Panc1 (cell line): ENCODE measurements at regions not wholly inside any gene's neighbourhood (a gene's known extent, or its start where the extent isn't known, plus 50 kb on each side); places are given as distances from the start of the nearest gene placed in this dataset.

Source experiments
- ATAC-seq: fragments of 200-7000 bp; cut with Tn5 transposase; 2 replicates; pipeline ENCODE4 v1.9.1; 2020; ENCODE audit warnings: mild to moderate bottlenecking, moderate library complexity
- BruUV-seq: library from RNA; stranded (reverse); fragments of 400-500 nt; replicated peaks from 2 replicates; lab custom pipeline; 2021; lab: Mats Ljungman, UMichigan
- CTCF ChIA-PET: fragments of 300-600 bp; sonication (Branson Sonifier 250); formaldehyde crosslinking; loops from one replicate; lab custom pipeline; 2022; ENCODE audit warnings: antibody characterized with exemption; lab: Charles Lee
- POLR2A ChIA-PET: fragments of 300-600 bp; sonication (Branson Sonifier 250); formaldehyde crosslinking; loops from one replicate; lab custom pipeline; 2022; ENCODE audit warnings: antibody characterized with exemption; lab: Charles Lee
- DNase-seq: peaks from one replicate; pipeline ENCODE4 v3.0.0-alpha.2; 2010; ENCODE audit warnings: low read depth, low spot score
- H3K27ac ChIP-seq: 2 replicates; pipeline ENCODE4 v1.5.1; 2011; ENCODE audit warnings: mild to moderate bottlenecking, low read length, inconsistent platforms
- H3K27me3 ChIP-seq: fragments of 200-500 bp; sonication (Bioruptor generic); 2 replicates; pipeline ENCODE4 v1.6.0; 2014; ENCODE audit warnings: low read length, inconsistent platforms; ENCODE audit not compliant: control insufficient read depth, insufficient read depth
- H3K36me3 ChIP-seq: fragments of 200-500 bp; sonication (Bioruptor generic); 2 replicates; pipeline ENCODE4 v1.5.1; 2014; ENCODE audit warnings: inconsistent platforms, mild to moderate bottlenecking, low read length, moderate library complexity; ENCODE audit not compliant: control insufficient read depth, insufficient read depth
- H3K4me1 ChIP-seq: 2 replicates; pipeline ENCODE4 v1.5.1; 2011; ENCODE audit warnings: inconsistent platforms, mild to moderate bottlenecking, low read length, moderate library complexity; ENCODE audit not compliant: control insufficient read depth, insufficient read depth
- H3K4me3 ChIP-seq, 2 experiments: 2 replicates each; pipeline ENCODE4 v1.5.1; 2011 to 2012; ENCODE audit warnings: low read depth in 2 of 2, low read length in 2 of 2, mild to moderate bottlenecking in 2 of 2, inconsistent platforms in 1 of 2, moderate library complexity in 1 of 2
- H3K9me3 ChIP-seq: fragments of 200-500 bp; sonication (Bioruptor generic); 2 replicates; pipeline ENCODE4 v1.5.1; 2014; ENCODE audit warnings: low read depth, mild to moderate bottlenecking, inconsistent platforms, low read length, moderate library complexity; ENCODE audit not compliant: control insufficient read depth, insufficient read depth
- POLR2AphosphoS5 ChIP-seq: IDR thresholded peaks from 2 replicates; pipeline ENCODE4 v1.6.1; 2012; ENCODE audit warnings: mild to moderate bottlenecking, low read depth, low read length, moderate library complexity
- SIN3A ChIP-seq: IDR thresholded peaks from 2 replicates; pipeline ENCODE4 v1.6.1; 2012; ENCODE audit warnings: low read depth, mild to moderate bottlenecking, low read length, moderate library complexity, borderline replicate concordance; ENCODE audit not compliant: insufficient read depth
- TCF7L2 ChIP-seq: IDR thresholded peaks from 2 replicates; pipeline ENCODE4 v1.6.1; 2011; ENCODE audit warnings: mild to moderate bottlenecking, low read depth, low read length, inconsistent platforms
- in situ Hi-C: cut with HindIII; loops from 2 replicates; pipeline ENCODE4 v1.10.0; 2016; ENCODE audit warnings: low sequenced_read_pairs, low pct_unique_long_range_greater_than_20kb
- intact Hi-C: fragments of 100-400 bp; cut with micrococcal nuclease; formaldehyde crosslinking; loops from one replicate; pipeline ENCODE4 v1.10.0; 2022; ENCODE audit not compliant: unreplicated experiment
- TF ChIP-seq, protein P1 (sequence below): fragments of 450-650 bp; IDR thresholded peaks from 2 replicates; pipeline ENCODE4 v1.5.1; 2017; ENCODE audit warnings: mild to moderate bottlenecking
- TF ChIP-seq, protein P2 (sequence below), 2 experiments: IDR thresholded peaks; 2 replicates each; pipeline ENCODE4 v1.6.1; 2011 to 2012; ENCODE audit warnings: low read depth in 2 of 2, control low read depth in 1 of 2, low read length in 1 of 2, mild to moderate bottlenecking in 1 of 2, moderate library complexity in 1 of 2; ENCODE audit not compliant: insufficient read depth in 1 of 2

DNA sequence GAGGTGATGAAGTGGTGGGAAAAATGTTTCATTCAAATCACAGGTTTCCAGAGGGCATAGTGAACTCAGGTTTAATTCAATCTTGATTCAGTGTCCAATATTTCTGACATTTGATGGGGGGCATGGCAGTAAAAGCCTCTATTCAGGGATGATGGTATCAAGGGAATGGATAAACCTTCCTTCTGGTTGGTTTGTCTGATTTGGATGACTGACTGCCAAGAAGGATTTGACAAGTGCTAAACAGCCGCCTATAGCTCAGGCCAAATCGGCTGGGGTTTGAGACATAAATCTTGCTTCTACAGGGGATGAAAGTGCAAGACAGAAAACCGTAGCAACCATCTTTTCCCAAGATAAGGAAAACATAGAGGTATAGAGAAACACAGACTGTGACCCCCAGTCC lies 121.8 kb upstream of the C11orf87 start:
- intact Hi-C loops = no loop called here
- no peak overlapping the region for H3K27ac ChIP-seq
- no peaks in the 10 kb centered on the region for H3K27me3 ChIP-seq
- no TSS peak for BruUV-seq
- ATAC-seq (no peak), DNase-seq (no peak)
- H3K36me3 ChIP-seq = no peaks in the 10 kb centered on the region
- TF ChIP-seq, protein P1, sequence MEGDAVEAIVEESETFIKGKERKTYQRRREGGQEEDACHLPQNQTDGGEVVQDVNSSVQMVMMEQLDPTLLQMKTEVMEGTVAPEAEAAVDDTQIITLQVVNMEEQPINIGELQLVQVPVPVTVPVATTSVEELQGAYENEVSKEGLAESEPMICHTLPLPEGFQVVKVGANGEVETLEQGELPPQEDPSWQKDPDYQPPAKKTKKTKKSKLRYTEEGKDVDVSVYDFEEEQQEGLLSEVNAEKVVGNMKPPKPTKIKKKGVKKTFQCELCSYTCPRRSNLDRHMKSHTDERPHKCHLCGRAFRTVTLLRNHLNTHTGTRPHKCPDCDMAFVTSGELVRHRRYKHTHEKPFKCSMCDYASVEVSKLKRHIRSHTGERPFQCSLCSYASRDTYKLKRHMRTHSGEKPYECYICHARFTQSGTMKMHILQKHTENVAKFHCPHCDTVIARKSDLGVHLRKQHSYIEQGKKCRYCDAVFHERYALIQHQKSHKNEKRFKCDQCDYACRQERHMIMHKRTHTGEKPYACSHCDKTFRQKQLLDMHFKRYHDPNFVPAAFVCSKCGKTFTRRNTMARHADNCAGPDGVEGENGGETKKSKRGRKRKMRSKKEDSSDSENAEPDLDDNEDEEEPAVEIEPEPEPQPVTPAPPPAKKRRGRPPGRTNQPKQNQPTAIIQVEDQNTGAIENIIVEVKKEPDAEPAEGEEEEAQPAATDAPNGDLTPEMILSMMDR = no peak
- TF ChIP-seq TCF7L2 = no peak
- TF ChIP-seq SIN3A = no peak
- no peak for TF ChIP-seq POLR2AphosphoS5
- H3K4me3 ChIP-seq = no peak overlapping the region
- in situ Hi-C loops = no loop called here
- H3K9me3 ChIP-seq = no peaks in the 10 kb centered on the region
- ChIA-PET CTCF (no interaction called here), POLR2A (no interaction called here)
- H3K4me1 ChIP-seq = no peaks in the 10 kb centered on the region

DNA sequence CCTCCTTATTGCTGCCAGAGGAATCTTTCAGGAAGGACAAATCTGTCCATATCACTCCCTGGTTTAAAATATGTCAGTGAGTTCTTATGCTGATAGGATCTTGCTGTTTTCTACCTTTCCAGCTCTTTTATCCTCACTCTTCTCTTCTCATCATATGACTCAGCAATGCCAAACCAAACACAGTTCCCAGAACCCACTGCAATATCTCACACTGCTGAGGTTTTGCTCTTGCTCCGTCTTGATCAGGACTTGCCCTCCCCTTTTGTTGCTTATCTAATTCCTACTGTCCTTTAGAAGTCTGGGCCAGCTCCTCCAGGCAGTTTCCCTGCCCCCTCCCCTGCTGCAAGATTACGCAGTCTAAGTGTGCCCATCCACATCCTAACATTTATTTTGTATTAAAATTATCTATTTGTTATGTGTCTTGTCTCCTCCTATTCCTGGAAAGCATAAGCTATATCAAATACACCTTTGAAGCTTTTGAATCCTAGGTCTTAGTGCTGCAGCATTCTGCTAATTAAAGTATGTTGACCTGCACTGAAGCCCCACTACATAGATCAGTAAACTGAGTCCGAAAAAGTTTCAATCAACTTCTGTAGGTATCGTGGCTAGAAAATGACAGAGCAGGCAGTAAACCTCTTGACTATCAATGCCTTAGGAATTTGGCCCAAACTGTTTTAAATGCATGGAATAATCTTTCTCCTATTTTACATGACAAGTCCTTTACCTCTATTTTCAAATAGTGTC lies 119.2 kb upstream of the C11orf87 start:
- no peak overlapping the region for H3K27ac ChIP-seq
- intact Hi-C loops = no loop called here

More for the DNA sequence above, 119.2 kb upstream of the C11orf87 start:
- Histone ChIP-seq H3K27me3 (no peaks in the 10 kb centered on the region), H3K4me3 (no peak overlapping the region), H3K4me1 (no peaks in the 10 kb centered on the region), H3K36me3 (no peaks in the 10 kb centered on the region), H3K9me3 (no peaks in the 10 kb centered on the region)
- ChIA-PET CTCF (no interaction called here), POLR2A (no interaction called here)
- no peak for DNase-seq
- no peak for ATAC-seq
- in situ Hi-C loops = no loop called here
- BruUV-seq = no TSS peak
- TF ChIP-seq, protein P2, sequence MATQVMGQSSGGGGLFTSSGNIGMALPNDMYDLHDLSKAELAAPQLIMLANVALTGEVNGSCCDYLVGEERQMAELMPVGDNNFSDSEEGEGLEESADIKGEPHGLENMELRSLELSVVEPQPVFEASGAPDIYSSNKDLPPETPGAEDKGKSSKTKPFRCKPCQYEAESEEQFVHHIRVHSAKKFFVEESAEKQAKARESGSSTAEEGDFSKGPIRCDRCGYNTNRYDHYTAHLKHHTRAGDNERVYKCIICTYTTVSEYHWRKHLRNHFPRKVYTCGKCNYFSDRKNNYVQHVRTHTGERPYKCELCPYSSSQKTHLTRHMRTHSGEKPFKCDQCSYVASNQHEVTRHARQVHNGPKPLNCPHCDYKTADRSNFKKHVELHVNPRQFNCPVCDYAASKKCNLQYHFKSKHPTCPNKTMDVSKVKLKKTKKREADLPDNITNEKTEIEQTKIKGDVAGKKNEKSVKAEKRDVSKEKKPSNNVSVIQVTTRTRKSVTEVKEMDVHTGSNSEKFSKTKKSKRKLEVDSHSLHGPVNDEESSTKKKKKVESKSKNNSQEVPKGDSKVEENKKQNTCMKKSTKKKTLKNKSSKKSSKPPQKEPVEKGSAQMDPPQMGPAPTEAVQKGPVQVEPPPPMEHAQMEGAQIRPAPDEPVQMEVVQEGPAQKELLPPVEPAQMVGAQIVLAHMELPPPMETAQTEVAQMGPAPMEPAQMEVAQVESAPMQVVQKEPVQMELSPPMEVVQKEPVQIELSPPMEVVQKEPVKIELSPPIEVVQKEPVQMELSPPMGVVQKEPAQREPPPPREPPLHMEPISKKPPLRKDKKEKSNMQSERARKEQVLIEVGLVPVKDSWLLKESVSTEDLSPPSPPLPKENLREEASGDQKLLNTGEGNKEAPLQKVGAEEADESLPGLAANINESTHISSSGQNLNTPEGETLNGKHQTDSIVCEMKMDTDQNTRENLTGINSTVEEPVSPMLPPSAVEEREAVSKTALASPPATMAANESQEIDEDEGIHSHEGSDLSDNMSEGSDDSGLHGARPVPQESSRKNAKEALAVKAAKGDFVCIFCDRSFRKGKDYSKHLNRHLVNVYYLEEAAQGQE (IDR thresholded peaks at IDR 0.05; ENCODE audit: insufficient read depth in 1 of 2, low read depth in 2 of 2, low read length in 1 of 2) = no peak
- TF ChIP-seq SIN3A = no peak
- TF ChIP-seq, protein P1 = no peak
- TF ChIP-seq POLR2AphosphoS5 = no peak
- no peak for TF ChIP-seq TCF7L2
